SK-N-SH (cell line): ENCODE measurements at regions not wholly inside any gene's neighbourhood (a gene's known extent, or its start where the extent isn't known, plus 50 kb on each side); places are given as distances from the start of the nearest gene placed in this dataset.

Source experiments
- CTCF ChIA-PET: fragments of 300-600, 350-600 bp; formaldehyde crosslinking; extraction: SDS; loops from one replicate; lab custom pipeline; 2021; lab: Yijun Ruan, JAX
- POLR2A ChIA-PET: fragments of 350-600 bp; sonication (Branson Sonifier 250); formaldehyde crosslinking; extraction: SDS; loops from one replicate; lab custom pipeline; 2020; ENCODE audit warnings: antibody characterized with exemption, inconsistent platforms; lab: Yijun Ruan, JAX
- DNase-seq: peaks from one replicate; pipeline ENCODE4 v3.0.0; 2012
- H2AFZ ChIP-seq: fragments of 200-600 bp; sonication (generic); 2 replicates; pipeline ENCODE4 v1.8.1; 2016; ENCODE audit warnings: antibody characterized with exemption, mild to moderate bottlenecking, low read depth
- H3F3A ChIP-seq: fragments of 200-600 bp; sonication (generic); replicated peaks from 2 replicates; pipeline ENCODE3; 2016; ENCODE audit warnings: antibody characterized with exemption, mild to moderate bottlenecking; ENCODE audit not compliant: insufficient read depth
- H3K27ac ChIP-seq, 2 experiments: fragments of 200-500 bp in 1 of 2; fragments of 200-600 bp in 1 of 2; sonication (Bioruptor generic) in 1 of 2; sonication (generic), shearing (Covaris generic) in 1 of 2; 2 replicates each; pipeline versions ENCODE4 v1.5.1 to v1.6.1; 2014 to 2016; ENCODE audit warnings: low read depth in 2 of 2, inconsistent platforms in 1 of 2, low read length in 1 of 2, mild to moderate bottlenecking in 1 of 2, mixed read lengths in 1 of 2
- H3K27me3 ChIP-seq: fragments of 200-600 bp; sonication (generic), shearing (Covaris generic); 2 replicates; pipeline ENCODE4 v1.6.1; 2016; ENCODE audit warnings: mixed run types; ENCODE audit not compliant: insufficient read depth
- H3K36me3 ChIP-seq, 2 experiments: fragments of 200-500 bp in 1 of 2; fragments of 200-600 bp in 1 of 2; sonication (Bioruptor generic) in 1 of 2; sonication (generic) in 1 of 2; replicated peaks in 1 of 2; 2 replicates each; pipeline versions ENCODE3 to v1.5.1; 2014 to 2016; ENCODE audit warnings: low read length in 1 of 2, mild to moderate bottlenecking in 1 of 2; ENCODE audit not compliant: insufficient read depth in 2 of 2, control insufficient read depth in 1 of 2
- H3K4me1 ChIP-seq, 2 experiments: fragments of 200-500 bp in 1 of 2; fragments of 200-600 bp in 1 of 2; sonication (Bioruptor generic) in 1 of 2; sonication (generic), shearing (Covaris generic) in 1 of 2; 2 replicates each; pipeline versions ENCODE4 v1.5.1 to v1.6.1; 2014 to 2016; ENCODE audit warnings: low read depth in 1 of 2, low read length in 1 of 2, mixed run types in 1 of 2; ENCODE audit not compliant: insufficient read depth in 2 of 2, control insufficient read depth in 1 of 2
- H3K4me2 ChIP-seq: fragments of 200-600 bp; sonication (generic), shearing (Covaris generic); 2 replicates; pipeline ENCODE4 v1.6.1; 2017; ENCODE audit warnings: mixed run types
- H3K4me3 ChIP-seq, 2 experiments: fragments of 200-500 bp in 1 of 2; fragments of 200-600 bp in 1 of 2; sonication (Bioruptor generic) in 1 of 2; sonication (generic), shearing (Covaris generic) in 1 of 2; 2 replicates each; pipeline versions ENCODE4 v1.5.1 to v1.8.1; 2014 to 2016; ENCODE audit warnings: low read depth in 2 of 2, inconsistent platforms in 1 of 2, low read length in 1 of 2, mild to moderate bottlenecking in 1 of 2, mixed read lengths in 1 of 2, moderate library complexity in 1 of 2
- H3K79me2 ChIP-seq: fragments of 200-600 bp; sonication (generic); 2 replicates; pipeline ENCODE4 v1.8.1; 2017; ENCODE audit warnings: mild to moderate bottlenecking; ENCODE audit not compliant: insufficient read depth
- H3K9ac ChIP-seq: fragments of 200-600 bp; sonication (generic); 2 replicates; pipeline ENCODE4 v1.6.1; 2017; ENCODE audit warnings: mixed run types
- H3K9me2 ChIP-seq: fragments of 200-600 bp; sonication (generic); 2 replicates; pipeline ENCODE4 v1.6.1; 2017; ENCODE audit warnings: mixed run types
- H3K9me3 ChIP-seq: fragments of 200-600 bp; sonication (generic); 2 replicates; pipeline ENCODE4 v1.6.1; 2017; ENCODE audit warnings: mixed run types, mild to moderate bottlenecking, moderate library complexity
- H4K20me1 ChIP-seq: fragments of 200-600 bp; sonication (generic); 2 replicates; pipeline ENCODE4 v1.6.1; 2017; ENCODE audit warnings: mild to moderate bottlenecking, mixed run types; ENCODE audit not compliant: insufficient read depth
- CHD2 ChIP-seq: fragments of 150-350 bp; IDR thresholded peaks from 2 replicates; pipeline ENCODE4 v1.6.1; 2018; ENCODE audit warnings: low read length; ENCODE audit not compliant: partially characterized antibody
- ELF1 ChIP-seq: IDR thresholded peaks from 2 replicates; pipeline ENCODE4 v1.4.0; 2012
- FOSL2 ChIP-seq: IDR thresholded peaks from 2 replicates; pipeline ENCODE4 v1.4.0; 2012; ENCODE audit warnings: low read depth, mild to moderate bottlenecking, moderate library complexity, borderline replicate concordance
- FOXJ3 ChIP-seq: sonication (generic); formaldehyde crosslinking; IDR thresholded peaks from 2 replicates; pipeline ENCODE4 v1.5.1; 2020; ENCODE audit warnings: mild to moderate bottlenecking, missing genetic modification reagents
- FOXM1 ChIP-seq: IDR thresholded peaks from 2 replicates; pipeline ENCODE4 v1.4.0; 2012; ENCODE audit warnings: low read depth, mild to moderate bottlenecking
- GABPA ChIP-seq: IDR thresholded peaks from 2 replicates; pipeline ENCODE4 v1.4.0; 2012; ENCODE audit warnings: low read depth, mild to moderate bottlenecking
- GATA2 ChIP-seq: sonication (generic); formaldehyde crosslinking; IDR thresholded peaks from 2 replicates; pipeline ENCODE4 v1.5.0; 2020; ENCODE audit warnings: mild to moderate bottlenecking, missing genetic modification reagents
- JUND ChIP-seq: IDR thresholded peaks from 2 replicates; pipeline ENCODE4 v1.4.0; 2012
- MXI1 ChIP-seq: IDR thresholded peaks from 2 replicates; pipeline ENCODE4 v1.6.1; 2012; ENCODE audit warnings: mild to moderate bottlenecking, low read depth, low read length, improper control_type of control experiment
- NFIC ChIP-seq: IDR thresholded peaks from 2 replicates; pipeline ENCODE4 v1.4.0; 2012; ENCODE audit warnings: borderline replicate concordance
- POLR2AphosphoS5 ChIP-seq: IDR thresholded peaks from 2 replicates; pipeline ENCODE4 v1.6.1; 2012; ENCODE audit warnings: low read depth, low read length
- TAF1 ChIP-seq: IDR thresholded peaks from 2 replicates; pipeline ENCODE4 v1.6.1; 2012; ENCODE audit warnings: low read depth, mild to moderate bottlenecking, low read length, moderate library complexity, borderline replicate concordance
- TCF12 ChIP-seq: IDR thresholded peaks from 2 replicates; pipeline ENCODE4 v1.4.0; 2012
- TEAD4 ChIP-seq: IDR thresholded peaks from 2 replicates; pipeline ENCODE4 v1.4.0; 2012; ENCODE audit warnings: mild to moderate bottlenecking, borderline replicate concordance; ENCODE audit not compliant: insufficient read depth
- YY1 ChIP-seq: IDR thresholded peaks from 2 replicates; pipeline ENCODE4 v1.4.0; 2012; ENCODE audit warnings: low read depth, mild to moderate bottlenecking
- WGBS: methylation state at CpG from one replicate; pipeline ENCODE4 v1.1.6; 2017; ENCODE audit warnings: low lambda C conversion rate; 5-methylcytosine and 5-hydroxymethylcytosine counted together
- TF ChIP-seq, protein P1 (sequence below): IDR thresholded peaks from 2 replicates; pipeline ENCODE4 v1.4.0; 2012; ENCODE audit warnings: low read depth
- TF ChIP-seq, protein P2 (sequence below): IDR thresholded peaks from 2 replicates; pipeline ENCODE4 v1.4.0; 2012; ENCODE audit warnings: low read depth, borderline replicate concordance
- TF ChIP-seq, protein P3 (sequence below): fragments of 200-600 bp; sonication (generic); IDR thresholded peaks from 2 replicates; pipeline ENCODE4 v1.6.1; 2017; ENCODE audit warnings: antibody characterized with exemption, mild to moderate bottlenecking, moderate library complexity
- TF ChIP-seq, protein P4 (sequence below): IDR thresholded peaks from 2 replicates; pipeline ENCODE4 v1.6.1; 2012; ENCODE audit warnings: mild to moderate bottlenecking, low read depth, low read length, moderate library complexity
- TF ChIP-seq, protein P5 (sequence below): IDR thresholded peaks from 2 replicates; pipeline ENCODE4; 2012

DNA sequence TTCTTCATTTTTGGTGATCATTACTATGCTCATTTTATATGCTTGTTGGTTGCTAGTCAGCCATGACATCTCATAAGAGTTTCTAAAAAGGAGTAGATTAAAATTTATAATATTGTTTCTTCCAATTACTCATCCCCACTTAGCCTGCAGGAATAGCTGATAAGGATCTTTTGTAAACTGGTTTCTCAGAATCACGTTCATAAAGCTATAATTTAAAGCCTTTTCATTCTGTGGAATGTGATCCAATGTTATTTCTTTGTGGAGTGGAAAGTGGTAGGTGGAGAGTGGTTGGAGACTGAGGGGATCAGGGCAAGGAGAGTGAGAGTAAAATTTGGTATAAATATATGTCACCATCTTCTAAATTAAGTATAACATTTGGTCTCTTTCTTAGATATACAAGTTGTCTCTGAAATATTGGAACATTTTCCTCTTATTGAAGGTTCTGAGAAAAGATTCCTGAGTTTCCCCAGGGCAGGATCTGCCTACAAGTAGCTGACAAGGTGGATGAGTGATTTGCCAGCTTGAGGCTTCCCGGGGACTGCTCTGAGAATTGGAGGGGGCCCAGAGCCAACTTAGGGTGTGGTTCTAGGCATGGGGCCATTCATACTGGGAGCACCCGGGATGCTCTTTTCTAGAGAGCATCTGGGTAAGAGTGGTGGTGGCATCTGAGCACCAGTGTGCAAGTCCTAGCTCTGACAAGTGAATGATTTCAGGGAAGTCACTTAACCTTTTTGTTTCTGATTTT is 116.4 kb downstream of the TBX19 start:
- 19% methylated on average over 3 of the region's 3 CpGs for WGBS

DNA sequence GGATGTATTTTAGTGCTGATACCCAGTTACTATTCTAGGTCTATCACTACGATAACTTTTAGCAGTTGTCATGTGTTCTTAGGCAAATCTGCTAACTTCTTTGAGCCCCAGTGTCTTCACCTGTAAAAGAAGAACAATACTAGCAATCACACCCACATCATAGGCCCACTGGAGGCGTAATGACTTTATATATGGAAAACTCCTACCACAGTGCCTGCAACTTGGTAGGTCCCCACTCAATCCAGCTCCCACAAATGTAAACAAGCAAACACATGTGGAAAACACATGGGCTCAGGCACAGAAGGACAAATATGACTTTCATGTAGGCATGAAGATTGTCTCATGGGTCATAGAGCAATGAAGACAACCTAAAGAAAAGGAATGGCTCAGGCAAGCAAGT is 115.8 kb downstream of the TBX19 start:
- Histone ChIP-seq H3K36me3 (no peaks in the 10 kb centered on the region), H3K9ac (no peak overlapping the region), H3K79me2 (no peaks in the 10 kb centered on the region), H3K9me2 (no peaks in the 10 kb centered on the region), H3F3A (peaks cover 14% of the 10 kb centered on the region), H2AFZ (0 out of 2 replicates have a peak overlapping the region, but pooled peaks have one; percentile 2), H3K4me1 (peaks cover 15 to 20% of the 10 kb centered on the region in 2 experiments), H3K4me3 (no peak overlapping the region), H3K4me2 (peak overlapping the region; percentile 26; the same call in 1 of the 2 replicates), H3K9me3 (no peaks in the 10 kb centered on the region), H3K27me3 (no peaks in the 10 kb centered on the region), H3K27ac (peak overlapping the region; percentile 32 to 58; a peak in 3 of 4 replicates), H4K20me1 (no peaks in the 10 kb centered on the region)
- CTCF ChIA-PET, result interaction anchor here (1.1 to 1.3 kb wide), 2 partner anchors 15 to 54 kb away, joined by 4 to 5 read pairs; no protein-coding TSS in a partner anchor
- 97% methylated on average over 2 of the region's 2 CpGs for WGBS
- POLR2A ChIA-PET, result no interaction called here
- no peak for DNase-seq
- no peak for TF ChIP-seq GABPA
- TF ChIP-seq, protein P1, sequence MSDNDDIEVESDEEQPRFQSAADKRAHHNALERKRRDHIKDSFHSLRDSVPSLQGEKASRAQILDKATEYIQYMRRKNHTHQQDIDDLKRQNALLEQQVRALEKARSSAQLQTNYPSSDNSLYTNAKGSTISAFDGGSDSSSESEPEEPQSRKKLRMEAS, result no peak
- no peak for TF ChIP-seq MXI1
- no peak for TF ChIP-seq TAF1
- TF ChIP-seq, protein P2, sequence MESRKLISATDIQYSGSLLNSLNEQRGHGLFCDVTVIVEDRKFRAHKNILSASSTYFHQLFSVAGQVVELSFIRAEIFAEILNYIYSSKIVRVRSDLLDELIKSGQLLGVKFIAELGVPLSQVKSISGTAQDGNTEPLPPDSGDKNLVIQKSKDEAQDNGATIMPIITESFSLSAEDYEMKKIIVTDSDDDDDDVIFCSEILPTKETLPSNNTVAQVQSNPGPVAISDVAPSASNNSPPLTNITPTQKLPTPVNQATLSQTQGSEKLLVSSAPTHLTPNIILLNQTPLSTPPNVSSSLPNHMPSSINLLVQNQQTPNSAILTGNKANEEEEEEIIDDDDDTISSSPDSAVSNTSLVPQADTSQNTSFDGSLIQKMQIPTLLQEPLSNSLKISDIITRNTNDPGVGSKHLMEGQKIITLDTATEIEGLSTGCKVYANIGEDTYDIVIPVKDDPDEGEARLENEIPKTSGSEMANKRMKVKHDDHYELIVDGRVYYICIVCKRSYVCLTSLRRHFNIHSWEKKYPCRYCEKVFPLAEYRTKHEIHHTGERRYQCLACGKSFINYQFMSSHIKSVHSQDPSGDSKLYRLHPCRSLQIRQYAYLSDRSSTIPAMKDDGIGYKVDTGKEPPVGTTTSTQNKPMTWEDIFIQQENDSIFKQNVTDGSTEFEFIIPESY, result no peak
- TF ChIP-seq NFIC, result no peak
- no peak for TF ChIP-seq TCF12
- TF ChIP-seq, protein P3, sequence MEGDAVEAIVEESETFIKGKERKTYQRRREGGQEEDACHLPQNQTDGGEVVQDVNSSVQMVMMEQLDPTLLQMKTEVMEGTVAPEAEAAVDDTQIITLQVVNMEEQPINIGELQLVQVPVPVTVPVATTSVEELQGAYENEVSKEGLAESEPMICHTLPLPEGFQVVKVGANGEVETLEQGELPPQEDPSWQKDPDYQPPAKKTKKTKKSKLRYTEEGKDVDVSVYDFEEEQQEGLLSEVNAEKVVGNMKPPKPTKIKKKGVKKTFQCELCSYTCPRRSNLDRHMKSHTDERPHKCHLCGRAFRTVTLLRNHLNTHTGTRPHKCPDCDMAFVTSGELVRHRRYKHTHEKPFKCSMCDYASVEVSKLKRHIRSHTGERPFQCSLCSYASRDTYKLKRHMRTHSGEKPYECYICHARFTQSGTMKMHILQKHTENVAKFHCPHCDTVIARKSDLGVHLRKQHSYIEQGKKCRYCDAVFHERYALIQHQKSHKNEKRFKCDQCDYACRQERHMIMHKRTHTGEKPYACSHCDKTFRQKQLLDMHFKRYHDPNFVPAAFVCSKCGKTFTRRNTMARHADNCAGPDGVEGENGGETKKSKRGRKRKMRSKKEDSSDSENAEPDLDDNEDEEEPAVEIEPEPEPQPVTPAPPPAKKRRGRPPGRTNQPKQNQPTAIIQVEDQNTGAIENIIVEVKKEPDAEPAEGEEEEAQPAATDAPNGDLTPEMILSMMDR, result no peak
- TF ChIP-seq POLR2AphosphoS5, result no peak
- TF ChIP-seq CHD2, result no peak
- TF ChIP-seq FOXM1, result no peak
- TF ChIP-seq, protein P4, sequence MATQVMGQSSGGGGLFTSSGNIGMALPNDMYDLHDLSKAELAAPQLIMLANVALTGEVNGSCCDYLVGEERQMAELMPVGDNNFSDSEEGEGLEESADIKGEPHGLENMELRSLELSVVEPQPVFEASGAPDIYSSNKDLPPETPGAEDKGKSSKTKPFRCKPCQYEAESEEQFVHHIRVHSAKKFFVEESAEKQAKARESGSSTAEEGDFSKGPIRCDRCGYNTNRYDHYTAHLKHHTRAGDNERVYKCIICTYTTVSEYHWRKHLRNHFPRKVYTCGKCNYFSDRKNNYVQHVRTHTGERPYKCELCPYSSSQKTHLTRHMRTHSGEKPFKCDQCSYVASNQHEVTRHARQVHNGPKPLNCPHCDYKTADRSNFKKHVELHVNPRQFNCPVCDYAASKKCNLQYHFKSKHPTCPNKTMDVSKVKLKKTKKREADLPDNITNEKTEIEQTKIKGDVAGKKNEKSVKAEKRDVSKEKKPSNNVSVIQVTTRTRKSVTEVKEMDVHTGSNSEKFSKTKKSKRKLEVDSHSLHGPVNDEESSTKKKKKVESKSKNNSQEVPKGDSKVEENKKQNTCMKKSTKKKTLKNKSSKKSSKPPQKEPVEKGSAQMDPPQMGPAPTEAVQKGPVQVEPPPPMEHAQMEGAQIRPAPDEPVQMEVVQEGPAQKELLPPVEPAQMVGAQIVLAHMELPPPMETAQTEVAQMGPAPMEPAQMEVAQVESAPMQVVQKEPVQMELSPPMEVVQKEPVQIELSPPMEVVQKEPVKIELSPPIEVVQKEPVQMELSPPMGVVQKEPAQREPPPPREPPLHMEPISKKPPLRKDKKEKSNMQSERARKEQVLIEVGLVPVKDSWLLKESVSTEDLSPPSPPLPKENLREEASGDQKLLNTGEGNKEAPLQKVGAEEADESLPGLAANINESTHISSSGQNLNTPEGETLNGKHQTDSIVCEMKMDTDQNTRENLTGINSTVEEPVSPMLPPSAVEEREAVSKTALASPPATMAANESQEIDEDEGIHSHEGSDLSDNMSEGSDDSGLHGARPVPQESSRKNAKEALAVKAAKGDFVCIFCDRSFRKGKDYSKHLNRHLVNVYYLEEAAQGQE, result no peak
- no peak for TF ChIP-seq FOSL2
- TF ChIP-seq FOXJ3, result no peak
- no peak for TF ChIP-seq ELF1

More for the DNA sequence above, 116.4 kb downstream of the TBX19 start:
- Histone ChIP-seq H3K79me2 (no peaks in the 10 kb centered on the region), H3K36me3 (no peaks in the 10 kb centered on the region), H3K4me2 (peak overlapping the region; percentile 26; the same call in 1 of the 2 replicates), H3K9me3 (no peaks in the 10 kb centered on the region), H3K9me2 (no peaks in the 10 kb centered on the region), H4K20me1 (no peaks in the 10 kb centered on the region), H2AFZ (0 out of 2 replicates have a peak overlapping the region, but pooled peaks have one; percentile 2), H3K27me3 (no peaks in the 10 kb centered on the region), H3F3A (peaks cover 14% of the 10 kb centered on the region), H3K4me3 (no peak overlapping the region), H3K4me1 (peaks cover 15 to 20% of the 10 kb centered on the region in 2 experiments), H3K9ac (no peak overlapping the region), H3K27ac (peak overlapping the region; percentile 32 to 58; a peak in 3 of 4 replicates)
- DNase-seq, result no peak
- CTCF ChIA-PET, result no interaction called here
- TF ChIP-seq, protein P5, sequence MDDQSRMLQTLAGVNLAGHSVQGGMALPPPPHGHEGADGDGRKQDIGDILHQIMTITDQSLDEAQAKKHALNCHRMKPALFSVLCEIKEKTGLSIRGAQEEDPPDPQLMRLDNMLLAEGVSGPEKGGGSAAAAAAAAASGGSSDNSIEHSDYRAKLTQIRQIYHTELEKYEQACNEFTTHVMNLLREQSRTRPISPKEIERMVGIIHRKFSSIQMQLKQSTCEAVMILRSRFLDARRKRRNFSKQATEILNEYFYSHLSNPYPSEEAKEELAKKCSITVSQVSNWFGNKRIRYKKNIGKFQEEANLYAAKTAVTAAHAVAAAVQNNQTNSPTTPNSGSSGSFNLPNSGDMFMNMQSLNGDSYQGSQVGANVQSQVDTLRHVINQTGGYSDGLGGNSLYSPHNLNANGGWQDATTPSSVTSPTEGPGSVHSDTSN, result peak; percentile 40; the same call in 1 of the 2 replicates
- TF ChIP-seq JUND, result peak; percentile 42
- no peak for TF ChIP-seq YY1
- TF ChIP-seq GATA2 (CRISPR knock-in tag), result no peak
- peak; percentile 42; the same call in 1 of the 2 replicates for TF ChIP-seq TEAD4
- POLR2A ChIA-PET, result no interaction called here
